AG04449 (cell line): ENCODE measurements at regions not wholly inside any gene's neighbourhood (a gene's known extent, or its start where the extent isn't known, plus 50 kb on each side); places are given as distances from the start of the nearest gene placed in this dataset.

ENCODE experiments used
- CTCF ChIA-PET: fragments of 350-600 bp; formaldehyde crosslinking; extraction: SDS; loops from one replicate; lab custom pipeline; 2021; ENCODE audit warnings: antibody characterized with exemption; lab: Yijun Ruan, JAX
- POLR2A ChIA-PET: fragments of 400-600, 350-600 bp; formaldehyde crosslinking; extraction: SDS; loops from one replicate; lab custom pipeline; 2020; ENCODE audit warnings: antibody characterized with exemption, inconsistent platforms; lab: Yijun Ruan, JAX
- DNase-seq: peaks from one replicate; pipeline ENCODE4 v3.0.0-alpha.2; 2010; ENCODE audit warnings: low read depth, low spot score
- H3K4me3 ChIP-seq: 2 replicates; pipeline ENCODE4 v1.5.1; 2011; ENCODE audit warnings: low read depth, mild to moderate bottlenecking, control low read depth, low read length
- TF ChIP-seq, protein P1 (sequence below): IDR thresholded peaks from one replicate; pipeline ENCODE4 v1.5.1; 2011; ENCODE audit warnings: mild to moderate bottlenecking, moderate library complexity, low read length, control low read depth, inconsistent platforms; ENCODE audit not compliant: insufficient read depth; ENCODE audit errors: missing control alignments

DNA sequence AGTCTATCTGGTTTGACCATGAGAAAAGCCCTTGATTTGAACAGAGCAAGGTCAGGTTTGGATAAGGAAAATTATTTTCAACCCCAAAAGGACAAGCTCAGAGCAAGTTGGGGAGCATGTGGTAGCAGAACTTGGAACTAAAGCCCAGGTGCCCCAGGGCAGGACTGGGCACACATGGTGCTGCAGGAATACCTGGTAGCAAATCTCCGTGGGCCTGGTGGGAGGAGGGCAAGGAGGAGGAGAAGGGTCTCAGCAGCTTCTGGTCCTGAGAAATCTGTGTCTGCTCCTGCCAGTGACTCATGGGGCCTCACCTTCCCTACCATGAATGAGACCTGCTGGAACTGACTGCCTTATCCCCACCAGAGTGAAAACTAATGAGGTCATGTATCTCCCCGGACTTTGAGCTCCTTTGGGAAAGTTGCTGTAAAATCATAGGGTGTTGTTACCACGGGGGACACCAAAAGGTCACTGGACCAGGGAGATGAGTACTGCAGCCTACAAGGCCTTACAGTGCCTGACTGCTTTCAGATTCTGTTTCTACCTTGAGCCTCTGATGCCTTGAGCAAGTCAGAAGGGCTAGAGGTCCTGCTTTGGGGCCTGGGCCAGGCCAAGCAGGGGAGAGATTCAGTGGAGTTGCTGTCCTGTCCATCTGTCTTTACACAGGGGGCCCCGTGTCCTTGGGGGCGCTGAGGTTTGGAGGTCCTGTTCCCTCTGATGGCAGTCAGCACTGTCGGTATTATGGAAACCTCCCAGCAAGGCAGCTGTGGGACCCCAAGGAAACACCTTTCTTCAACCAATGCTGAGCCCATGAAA is 304.0 kb downstream of the MYCN start:
- DNase-seq: no peak
- ChIA-PET POLR2A (no interaction called here), CTCF (no interaction called here)
- no peak overlapping the region for H3K4me3 ChIP-seq
- TF ChIP-seq, protein P1, sequence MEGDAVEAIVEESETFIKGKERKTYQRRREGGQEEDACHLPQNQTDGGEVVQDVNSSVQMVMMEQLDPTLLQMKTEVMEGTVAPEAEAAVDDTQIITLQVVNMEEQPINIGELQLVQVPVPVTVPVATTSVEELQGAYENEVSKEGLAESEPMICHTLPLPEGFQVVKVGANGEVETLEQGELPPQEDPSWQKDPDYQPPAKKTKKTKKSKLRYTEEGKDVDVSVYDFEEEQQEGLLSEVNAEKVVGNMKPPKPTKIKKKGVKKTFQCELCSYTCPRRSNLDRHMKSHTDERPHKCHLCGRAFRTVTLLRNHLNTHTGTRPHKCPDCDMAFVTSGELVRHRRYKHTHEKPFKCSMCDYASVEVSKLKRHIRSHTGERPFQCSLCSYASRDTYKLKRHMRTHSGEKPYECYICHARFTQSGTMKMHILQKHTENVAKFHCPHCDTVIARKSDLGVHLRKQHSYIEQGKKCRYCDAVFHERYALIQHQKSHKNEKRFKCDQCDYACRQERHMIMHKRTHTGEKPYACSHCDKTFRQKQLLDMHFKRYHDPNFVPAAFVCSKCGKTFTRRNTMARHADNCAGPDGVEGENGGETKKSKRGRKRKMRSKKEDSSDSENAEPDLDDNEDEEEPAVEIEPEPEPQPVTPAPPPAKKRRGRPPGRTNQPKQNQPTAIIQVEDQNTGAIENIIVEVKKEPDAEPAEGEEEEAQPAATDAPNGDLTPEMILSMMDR: no peak

DNA sequence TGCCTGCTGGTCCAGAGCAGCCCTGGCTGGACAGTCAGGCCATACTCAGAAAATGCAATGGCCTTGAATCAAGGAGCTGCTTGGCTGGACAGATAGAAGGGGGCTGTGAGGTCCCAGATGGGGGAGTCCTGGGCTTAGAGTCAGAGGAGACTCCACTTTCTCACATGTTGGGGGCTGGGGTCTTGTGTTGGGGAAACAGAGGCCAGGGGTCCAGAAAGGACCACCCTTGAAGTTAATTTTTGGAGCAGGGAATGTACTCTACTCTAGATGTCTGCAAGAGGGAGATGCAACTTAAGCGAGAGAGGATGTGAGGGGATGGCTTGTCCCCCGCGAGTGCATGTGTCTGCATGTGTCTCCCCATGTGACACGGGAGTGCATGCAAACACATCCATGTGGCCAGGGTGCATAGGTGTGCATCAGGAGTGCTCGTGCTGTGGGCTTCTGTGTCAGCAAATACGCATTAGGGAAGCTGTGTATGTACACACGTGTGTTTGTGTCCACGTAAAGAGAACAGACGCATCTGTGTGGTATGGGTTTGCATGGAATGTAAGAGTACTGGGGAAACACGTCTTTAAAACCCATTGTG is 303.2 kb downstream of the MYCN start:
- TF ChIP-seq, protein P1: no peak
- no peak for DNase-seq
- CTCF ChIA-PET: no interaction called here
- no peak overlapping the region for H3K4me3 ChIP-seq
- POLR2A ChIA-PET: no interaction called here

DNA sequence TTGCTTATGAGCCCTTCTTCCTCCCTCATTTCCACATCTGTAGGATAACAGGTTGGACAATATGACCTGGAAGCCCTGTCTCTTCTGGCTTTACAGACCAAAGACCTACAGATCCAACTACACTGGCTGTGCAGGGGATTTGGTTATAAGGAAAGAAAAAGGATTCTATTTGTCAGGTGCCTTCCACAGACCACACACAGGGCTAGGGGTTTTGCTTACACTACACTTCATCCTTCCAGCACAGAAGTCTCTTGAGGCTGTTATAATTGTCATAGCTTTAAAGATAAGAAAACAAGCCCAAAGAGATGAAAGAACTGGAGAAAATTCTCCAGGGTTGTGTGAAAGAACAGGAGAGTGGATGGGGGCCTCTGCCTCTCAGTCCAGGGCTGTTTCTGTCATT is 302.6 kb downstream of the MYCN start:
- CTCF ChIA-PET: no interaction called here
- no peak for DNase-seq
- POLR2A ChIA-PET: no interaction called here
- TF ChIP-seq, protein P1: no peak
- no peak overlapping the region for H3K4me3 ChIP-seq

DNA sequence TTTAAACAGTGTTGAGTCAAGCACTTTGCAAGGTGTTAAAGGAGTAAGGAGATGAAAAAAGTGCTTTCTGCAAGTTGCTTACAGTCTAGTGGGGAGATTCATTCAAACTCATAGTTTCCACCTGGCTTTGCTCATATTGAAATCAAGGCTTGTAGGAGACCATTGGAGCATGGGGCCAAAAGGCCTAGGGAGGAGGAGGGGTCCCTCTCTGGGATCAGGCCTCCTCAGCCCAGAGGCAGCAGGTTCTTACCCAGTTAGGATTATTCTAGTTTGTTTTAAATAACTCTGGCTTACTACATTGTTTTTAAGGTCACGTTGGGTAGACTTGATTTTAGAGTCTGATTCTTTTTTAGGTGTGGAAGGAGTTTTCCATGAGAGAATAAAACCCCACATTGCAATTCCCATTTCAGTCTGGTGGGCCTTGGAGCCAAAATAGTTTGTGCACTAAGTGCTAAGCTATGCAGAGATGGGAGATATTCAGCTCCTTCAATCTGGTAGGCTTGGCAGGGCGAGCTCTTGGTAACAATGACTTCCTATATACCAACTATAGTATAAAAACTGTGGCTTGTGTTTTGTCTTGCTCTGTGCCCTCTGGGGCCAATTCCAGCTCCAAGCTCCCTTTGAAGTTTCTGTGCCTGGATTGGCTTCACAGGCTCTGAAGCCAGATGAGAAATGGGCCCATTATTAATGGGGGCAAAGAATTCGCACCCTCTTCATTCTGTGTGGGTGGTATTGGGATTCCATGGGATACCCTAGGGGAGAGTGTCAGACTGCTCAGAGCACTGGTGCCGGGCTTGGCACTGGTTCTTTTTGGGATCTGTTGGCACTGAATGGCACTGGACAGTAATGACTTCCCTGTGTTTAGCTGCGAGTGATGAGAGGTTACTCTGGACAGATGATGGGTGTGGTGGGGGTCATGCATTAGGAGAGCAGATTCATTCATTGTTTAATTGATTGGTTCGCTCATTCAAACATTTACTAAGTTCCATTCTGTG is 301.1 kb downstream of the MYCN start:
- no peak overlapping the region for H3K4me3 ChIP-seq
- DNase-seq: no peak
- CTCF ChIA-PET: no interaction called here
- POLR2A ChIA-PET: no interaction called here
- TF ChIP-seq, protein P1: no peak

DNA sequence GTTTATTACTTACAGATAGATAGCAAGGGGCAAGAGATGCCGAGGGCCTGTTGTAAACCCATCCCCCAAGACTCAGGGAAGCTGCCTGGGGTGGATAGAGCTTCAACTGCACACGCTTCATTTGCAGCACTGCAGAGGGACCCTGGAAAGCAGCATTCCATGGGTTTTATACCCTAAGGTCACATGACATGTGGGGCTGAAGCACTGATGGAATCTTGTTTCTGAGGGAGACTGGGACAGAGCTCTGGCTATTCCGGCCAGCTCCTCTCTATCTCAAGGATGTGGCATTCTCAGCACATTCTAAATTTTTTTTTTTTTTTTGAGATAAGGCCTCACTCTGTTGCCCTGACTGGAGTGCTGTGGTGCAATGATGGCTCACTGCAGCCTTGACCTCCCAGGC is 300.1 kb downstream of the MYCN start:
- TF ChIP-seq, protein P1: no peak
- DNase-seq: no peak
- H3K4me3 ChIP-seq: no peak overlapping the region
- POLR2A ChIA-PET: no interaction called here
- CTCF ChIA-PET: no interaction called here
